Stimulated activated CD8-positive, alpha-beta memory T cell treated with anti-CD3 and anti-CD28 coated beads, Interleukin-4, amount 100 ng/mL, for 24 hours (primary cell): ENCODE measurements at regions not wholly inside any gene's neighbourhood (a gene's known extent, or its start where the extent isn't known, plus 50 kb on each side); places are given as distances from the start of the nearest gene placed in this dataset.

ENCODE experiments used
- DNase-seq: peaks from one replicate; pipeline ENCODE4 v3.0.0-alpha.2; 2020; ENCODE audit warnings: low read depth

DNA sequence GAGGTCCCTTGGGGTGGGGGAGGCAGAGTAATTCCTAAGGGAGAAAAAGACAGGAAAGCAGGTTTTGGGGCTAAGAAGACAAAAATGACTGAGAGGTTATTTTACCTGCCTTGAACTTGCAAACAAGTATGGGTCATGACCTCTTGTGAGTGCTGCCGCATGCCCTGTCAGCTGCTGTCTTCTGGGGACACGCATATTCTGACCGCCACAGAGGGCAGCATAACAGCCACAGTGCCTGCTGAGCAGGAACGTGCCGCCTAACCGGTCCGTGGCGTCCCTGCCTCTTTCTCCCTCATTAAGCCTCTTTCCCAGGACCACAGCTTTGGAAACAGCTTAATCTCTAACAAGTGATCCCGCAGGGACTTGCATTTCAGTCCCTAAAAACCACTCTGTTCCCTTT lies 51.3 kb upstream of the KCNA1 start:
- DNase-seq, result no peak

DNA sequence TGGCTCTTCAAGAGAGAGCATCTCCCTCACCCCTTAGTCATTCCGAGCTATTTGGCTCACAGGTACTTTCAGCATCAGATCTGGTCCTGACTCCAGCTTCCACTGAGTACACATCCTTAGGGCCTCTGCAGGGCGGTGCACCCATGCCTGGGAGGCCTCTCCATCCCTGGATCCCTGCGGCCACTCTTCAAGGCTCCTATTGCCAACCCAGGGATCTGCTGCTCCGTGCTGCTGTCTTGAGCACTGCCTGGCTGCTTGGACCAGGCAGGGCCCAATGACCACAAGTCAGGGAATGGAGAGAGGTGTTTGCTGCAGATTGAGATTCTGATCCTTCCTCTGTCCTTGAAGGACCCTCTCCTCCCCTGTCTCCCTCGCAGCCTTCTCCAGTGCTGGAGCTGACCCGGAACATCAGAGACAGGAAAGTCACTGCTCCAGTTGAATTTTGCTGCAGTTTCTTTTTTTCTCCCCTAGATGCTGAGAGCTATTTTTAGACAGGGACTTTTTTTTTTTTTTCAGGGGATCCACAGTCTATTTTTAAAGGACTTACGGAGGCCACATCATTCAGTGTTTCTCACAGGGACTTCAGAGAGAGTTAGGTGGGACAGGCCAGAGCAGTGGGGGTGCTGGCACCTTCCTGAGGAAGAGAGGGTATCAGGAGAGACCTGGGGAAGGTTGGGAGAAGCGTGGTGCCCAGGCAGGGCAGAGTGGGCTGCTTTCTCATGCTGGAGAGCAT lies 50.1 kb upstream of the KCNA1 start:
- DNase-seq, result no peak
